ENCODE measurements at regions not wholly inside any gene's neighbourhood (a gene's known extent, or its start where the extent isn't known, plus 50 kb on each side); places are given as distances from the start of the nearest gene placed in this dataset.
"Not testable (repeated sequence)": the region's sequence is repeated elsewhere in the genome, so short reads cannot be mapped to it uniquely, and the experiment has no call there.

DNA sequence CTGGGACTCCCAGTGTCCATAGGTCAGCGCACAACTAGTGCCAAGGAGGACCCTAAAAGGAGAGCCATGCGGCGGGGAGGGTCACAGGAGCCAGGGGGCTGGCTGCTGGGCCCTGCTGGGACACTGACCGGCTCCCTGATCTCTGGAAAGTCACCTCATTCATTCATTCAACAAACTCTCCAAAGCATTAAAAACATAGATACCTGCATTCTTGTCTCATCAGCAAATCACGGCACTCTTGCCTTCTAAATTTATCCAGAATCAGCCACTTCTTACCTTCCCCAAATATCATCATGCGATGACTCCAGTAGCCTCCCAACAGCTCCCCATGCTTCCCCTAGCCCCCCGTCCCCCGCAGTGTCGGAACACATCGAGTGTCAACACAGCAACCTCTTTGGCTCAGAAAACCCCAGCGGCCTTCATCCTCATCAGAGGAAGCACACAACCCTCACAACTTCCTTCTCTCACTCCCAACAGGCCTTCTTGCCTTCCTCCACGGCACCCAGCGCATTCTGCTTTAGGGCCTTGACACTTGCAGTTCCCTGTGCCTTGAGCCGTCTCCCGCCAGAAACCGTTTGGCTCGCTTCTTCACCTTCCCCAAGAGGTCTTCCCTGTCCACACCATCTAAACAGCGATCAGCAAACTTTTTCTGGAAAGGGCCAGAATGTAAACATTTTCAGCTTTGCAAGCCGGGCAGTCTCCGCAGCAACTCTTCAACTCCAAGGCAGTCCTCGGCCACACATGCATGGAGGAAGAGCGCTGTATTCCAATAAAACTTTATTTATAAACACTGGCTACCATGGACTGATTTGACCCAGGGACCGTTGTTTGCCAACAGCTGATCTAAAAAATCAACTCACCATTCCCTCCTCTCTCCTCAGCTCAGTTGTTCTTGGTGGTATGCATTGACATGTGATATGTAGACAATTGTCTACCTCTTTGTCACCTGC is 119.5 kb upstream of the TNRC6C start:
- no peaks in the 10 kb centered on the region for H3K9me3 ChIP-seq (ENCODE audit: control insufficient read depth, low read length)
- no peak overlapping the region for H3K9ac ChIP-seq (ENCODE audit: low read length)
- H3K27me3 ChIP-seq (ENCODE audit: control insufficient read depth, insufficient read depth, low read length), result no peaks in the 10 kb centered on the region
- H3K4me1 ChIP-seq (ENCODE audit: control insufficient read depth, insufficient read depth, low read length), result peaks cover 28% of the 10 kb centered on the region
- H3K36me3 ChIP-seq (ENCODE audit: control insufficient read depth, insufficient read depth, low read length), result no peaks in the 10 kb centered on the region
- no peak overlapping the region for H3K4me3 ChIP-seq (ENCODE audit: low read length)

DNA sequence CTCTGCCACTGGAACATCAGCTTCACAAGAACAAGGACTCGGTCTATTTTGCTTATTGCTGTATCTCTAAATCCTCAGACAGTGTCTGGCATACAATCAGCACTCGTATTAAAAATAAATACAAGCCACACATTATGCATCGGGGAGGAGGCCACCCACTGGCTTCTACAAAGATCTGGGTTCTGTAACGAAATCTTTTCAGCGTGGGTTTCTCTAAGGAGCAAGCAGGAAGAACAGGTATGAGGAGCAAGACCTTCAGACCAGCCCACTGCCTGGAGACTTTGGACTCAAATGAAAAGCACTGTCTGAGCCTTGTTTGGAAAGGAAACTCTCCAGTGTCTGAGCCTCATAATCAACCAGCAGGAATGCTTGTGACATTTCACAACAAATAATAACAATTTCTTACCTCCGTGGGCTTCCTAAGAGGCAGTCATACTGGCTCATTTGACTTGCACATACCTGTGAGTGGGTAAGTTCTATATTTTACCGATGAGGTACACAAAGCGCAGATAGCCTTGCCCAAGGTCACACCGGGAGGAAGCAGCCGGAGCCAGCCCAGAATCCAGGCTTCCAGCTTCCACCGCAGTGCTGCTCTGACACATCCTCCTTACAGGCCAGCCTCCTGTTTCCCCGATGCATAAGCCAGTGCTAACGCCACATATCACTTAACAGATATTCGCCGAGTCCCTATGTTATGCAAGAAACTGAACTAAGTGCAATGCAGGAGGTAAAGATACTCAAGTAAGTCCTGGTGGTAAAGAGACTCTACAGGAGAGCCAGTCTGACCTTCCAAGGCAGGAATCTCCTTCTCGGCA is 118.6 kb upstream of the TNRC6C start:
- no peak overlapping the region for H3K9ac ChIP-seq (ENCODE audit: low read length)
- H3K36me3 ChIP-seq (ENCODE audit: control insufficient read depth, insufficient read depth, low read length), result no peaks in the 10 kb centered on the region
- peaks cover 23% of the 10 kb centered on the region for H3K4me1 ChIP-seq (ENCODE audit: control insufficient read depth, insufficient read depth, low read length)
- no peaks in the 10 kb centered on the region for H3K27me3 ChIP-seq (ENCODE audit: control insufficient read depth, insufficient read depth, low read length)
- H3K4me3 ChIP-seq (ENCODE audit: low read length), result no peak overlapping the region
- no peaks in the 10 kb centered on the region for H3K9me3 ChIP-seq (ENCODE audit: control insufficient read depth, low read length)

- H3K4me3 ChIP-seq (ENCODE audit: low read length), result no peak overlapping the region
- H3K9me3 ChIP-seq (ENCODE audit: control insufficient read depth, low read length), result no peaks in the 10 kb centered on the region
- H3K4me1 ChIP-seq (ENCODE audit: control insufficient read depth, insufficient read depth, low read length), result peaks cover 23% of the 10 kb centered on the region
- H3K27me3 ChIP-seq (ENCODE audit: control insufficient read depth, insufficient read depth, low read length), result no peaks in the 10 kb centered on the region
- H3K9ac ChIP-seq (ENCODE audit: low read length), result no peak overlapping the region
- no peaks in the 10 kb centered on the region for H3K36me3 ChIP-seq (ENCODE audit: control insufficient read depth, insufficient read depth, low read length)
Measured at GRCh38 chr17:77840513-77841165, 117.9 kb upstream of the TNRC6C start.

DNA sequence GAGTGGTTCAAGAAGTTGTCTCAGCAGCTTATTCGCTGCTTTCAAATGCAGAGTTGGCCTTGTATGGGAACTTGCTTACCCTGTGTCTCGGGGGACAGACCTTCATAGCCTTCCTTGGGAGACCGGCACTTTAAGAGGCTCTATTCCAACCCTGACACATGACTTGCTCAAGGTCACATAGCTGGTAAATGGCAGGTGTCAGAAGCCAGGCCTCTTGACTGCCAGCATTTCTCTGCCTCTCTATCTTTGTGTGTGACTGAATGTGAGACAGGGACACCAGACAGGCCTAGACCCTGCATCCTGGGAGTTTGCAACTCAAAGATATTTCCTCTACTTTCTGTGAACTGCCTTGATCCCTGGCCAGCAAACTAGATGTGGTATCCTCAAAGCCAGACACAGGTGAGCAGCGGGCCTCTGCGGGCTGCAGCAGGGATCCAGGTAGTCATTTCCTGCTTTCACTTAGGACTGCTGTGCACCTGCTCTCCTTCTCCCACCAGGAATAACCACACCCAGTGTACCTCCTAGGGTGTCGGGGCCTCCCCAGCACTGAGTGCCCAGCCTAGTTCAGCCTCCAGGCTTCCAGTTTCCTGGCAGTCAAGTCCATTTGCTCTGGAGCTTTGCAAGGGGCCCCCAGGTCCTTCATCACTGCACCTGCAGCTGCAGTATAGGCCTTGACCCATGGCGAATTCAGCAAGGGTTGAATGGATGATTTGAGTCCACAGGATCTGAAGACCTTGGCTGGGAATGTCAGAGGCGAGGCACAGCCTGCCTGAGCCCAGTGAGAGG is 116.6 kb upstream of the TNRC6C start:
- Histone ChIP-seq H3K4me1 (ENCODE audit: control insufficient read depth, insufficient read depth, low read length) (peaks cover 23% of the 10 kb centered on the region), H3K36me3 (ENCODE audit: control insufficient read depth, insufficient read depth, low read length) (no peaks in the 10 kb centered on the region), H3K27me3 (ENCODE audit: control insufficient read depth, insufficient read depth, low read length) (no peaks in the 10 kb centered on the region), H3K9ac (ENCODE audit: low read length) (no peak overlapping the region), H3K4me3 (ENCODE audit: low read length) (no peak overlapping the region), H3K9me3 (ENCODE audit: control insufficient read depth, low read length) (no peaks in the 10 kb centered on the region)

DNA sequence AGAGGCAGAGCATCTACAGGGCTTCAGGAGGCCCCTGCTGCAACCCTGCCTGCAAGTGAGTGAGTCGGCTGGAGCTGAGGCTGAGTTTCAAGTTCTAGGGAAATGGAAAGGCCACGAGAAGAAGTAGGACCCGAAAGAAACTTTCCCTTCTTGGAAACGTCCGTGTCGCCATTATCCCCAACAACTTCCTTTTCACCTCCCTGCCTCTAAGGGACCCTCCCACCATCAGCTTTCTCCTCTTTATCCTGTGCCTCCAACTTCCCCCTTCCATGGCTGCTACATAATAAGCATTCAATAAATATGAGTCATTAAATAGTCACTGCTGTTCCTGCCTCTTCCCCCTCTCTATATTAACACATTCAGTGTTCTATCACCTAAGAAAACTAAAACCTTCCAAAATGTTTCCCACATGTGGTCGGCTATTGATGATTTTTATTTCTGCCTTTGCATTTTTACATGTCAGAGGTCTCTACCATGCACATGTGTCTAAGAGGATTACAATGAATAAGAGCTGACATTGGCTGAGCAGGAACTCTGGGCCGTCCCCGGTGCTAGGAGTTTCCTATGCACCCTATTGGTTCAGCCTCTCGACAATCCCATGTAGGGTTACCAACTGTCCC is 115.9 kb upstream of the TNRC6C start:
- no peak overlapping the region for H3K4me3 ChIP-seq (ENCODE audit: low read length)
- no peak overlapping the region for H3K9ac ChIP-seq (ENCODE audit: low read length)
- no peaks in the 10 kb centered on the region for H3K27me3 ChIP-seq (ENCODE audit: control insufficient read depth, insufficient read depth, low read length)
- H3K9me3 ChIP-seq (ENCODE audit: control insufficient read depth, low read length), result no peaks in the 10 kb centered on the region
- H3K4me1 ChIP-seq (ENCODE audit: control insufficient read depth, insufficient read depth, low read length), result peaks cover 23% of the 10 kb centered on the region
- no peaks in the 10 kb centered on the region for H3K36me3 ChIP-seq (ENCODE audit: control insufficient read depth, insufficient read depth, low read length)

DNA sequence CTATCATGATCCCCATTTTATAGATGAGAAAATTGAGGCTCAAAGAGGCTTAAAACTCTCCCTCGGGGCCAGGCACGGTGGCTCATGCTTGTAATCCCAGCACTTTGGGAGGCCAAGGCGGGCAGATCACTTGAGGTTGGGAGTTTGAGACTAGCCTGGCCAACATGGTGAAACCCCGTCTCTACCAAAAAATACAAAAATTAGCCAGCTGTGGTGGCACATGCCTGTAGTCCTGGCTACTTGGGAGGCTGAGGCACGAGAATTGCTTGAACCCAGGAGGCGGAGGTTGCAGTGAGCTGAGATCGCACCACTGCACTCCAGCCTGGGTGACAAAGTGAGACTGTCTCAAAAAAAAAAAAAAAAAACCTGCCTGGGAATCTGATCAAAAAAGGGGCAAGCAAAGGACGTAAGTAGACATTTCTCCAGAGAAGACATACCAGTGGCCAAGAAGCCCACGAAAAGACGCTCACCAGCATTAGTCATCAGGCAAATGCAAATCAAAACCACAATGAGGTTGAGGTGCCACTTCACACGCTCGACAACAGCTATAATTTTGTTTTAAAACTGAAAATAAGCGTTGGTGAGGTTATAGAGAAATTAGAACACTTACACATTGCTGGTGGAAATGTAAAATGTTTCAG is 115.1 kb upstream of the TNRC6C start:
- H3K4me1 ChIP-seq (ENCODE audit: control insufficient read depth, insufficient read depth, low read length), result peaks cover 23% of the 10 kb centered on the region
- H3K9me3 ChIP-seq (ENCODE audit: control insufficient read depth, low read length); H3K9ac ChIP-seq (ENCODE audit: low read length); H3K4me3 ChIP-seq (ENCODE audit: low read length); H3K36me3 ChIP-seq (ENCODE audit: control insufficient read depth, insufficient read depth, low read length); H3K27me3 ChIP-seq (ENCODE audit: control insufficient read depth, insufficient read depth, low read length): not testable (repeated sequence)

DNA sequence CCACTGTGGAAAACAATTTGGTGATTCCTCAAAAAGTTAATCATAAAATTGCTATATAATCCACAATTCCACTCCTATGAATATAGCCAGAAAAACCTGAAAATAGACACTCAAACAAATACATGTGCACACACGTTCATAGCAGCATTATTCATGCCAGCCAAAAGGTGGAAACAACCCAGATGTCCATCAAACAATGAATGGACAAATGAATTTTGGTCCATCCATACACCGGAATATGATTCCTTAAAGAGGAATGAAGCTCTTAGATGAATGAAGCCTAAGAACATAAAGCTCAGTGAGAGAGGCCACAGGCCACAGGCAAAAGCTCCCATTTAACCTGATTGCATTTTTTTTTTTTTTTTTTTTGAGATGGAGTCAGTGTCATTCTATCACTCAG is 114.6 kb upstream of the TNRC6C start:
- no peak overlapping the region for H3K9ac ChIP-seq (ENCODE audit: low read length)
- no peaks in the 10 kb centered on the region for H3K36me3 ChIP-seq (ENCODE audit: control insufficient read depth, insufficient read depth, low read length)
- peaks cover 23% of the 10 kb centered on the region for H3K4me1 ChIP-seq (ENCODE audit: control insufficient read depth, insufficient read depth, low read length)
- no peak overlapping the region for H3K4me3 ChIP-seq (ENCODE audit: low read length)
- H3K9me3 ChIP-seq (ENCODE audit: control insufficient read depth, low read length), result no peaks in the 10 kb centered on the region
- no peaks in the 10 kb centered on the region for H3K27me3 ChIP-seq (ENCODE audit: control insufficient read depth, insufficient read depth, low read length)

- no peak overlapping the region for H3K4me3 ChIP-seq (ENCODE audit: low read length)
- H3K27me3 ChIP-seq (ENCODE audit: control insufficient read depth, insufficient read depth, low read length), result no peaks in the 10 kb centered on the region
- H3K9me3 ChIP-seq (ENCODE audit: control insufficient read depth, low read length), result no peaks in the 10 kb centered on the region
- no peaks in the 10 kb centered on the region for H3K36me3 ChIP-seq (ENCODE audit: control insufficient read depth, insufficient read depth, low read length)
- H3K4me1 ChIP-seq (ENCODE audit: control insufficient read depth, insufficient read depth, low read length), result peaks cover 18% of the 10 kb centered on the region
- no peak overlapping the region for H3K9ac ChIP-seq (ENCODE audit: low read length)
Measured at GRCh38 chr17:77844681-77845080, 113.8 kb upstream of the TNRC6C start.

DNA sequence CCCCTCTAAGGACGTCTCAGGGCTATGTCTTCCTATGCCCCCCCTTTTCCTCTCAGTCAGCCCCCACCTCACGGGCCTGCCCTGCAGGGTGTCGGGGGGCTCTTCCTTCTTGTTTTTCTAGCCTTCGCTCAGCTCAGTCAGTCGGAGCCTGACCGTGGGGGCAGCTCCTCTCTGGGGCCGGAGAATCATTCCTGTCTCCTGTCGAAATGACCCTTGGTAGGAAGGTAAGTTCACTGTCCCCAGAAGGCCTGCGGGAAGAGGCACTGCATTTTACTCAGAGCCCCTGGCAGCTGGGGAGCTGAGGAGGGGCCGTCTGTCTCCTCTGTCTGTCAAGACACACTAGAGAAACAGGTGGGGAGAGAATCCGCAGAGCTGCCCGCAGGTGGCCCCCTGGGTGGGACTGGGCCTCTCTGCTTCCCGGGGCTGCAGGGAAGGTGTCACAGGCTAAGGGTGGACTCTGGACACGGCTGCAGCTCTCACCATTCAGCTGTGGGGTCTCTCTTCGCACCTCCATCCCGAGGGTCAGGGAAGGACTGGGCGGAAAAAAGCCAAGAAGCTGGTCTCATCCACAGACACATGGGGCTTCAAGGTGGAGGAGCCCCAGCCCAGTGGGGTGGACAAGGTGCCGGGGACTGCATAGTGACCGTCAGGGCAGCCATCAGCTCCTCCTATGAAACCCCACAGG is 112.8 kb upstream of the TNRC6C start:
- H3K4me3 ChIP-seq (ENCODE audit: low read length), result no peak overlapping the region
- H3K27me3 ChIP-seq (ENCODE audit: control insufficient read depth, insufficient read depth, low read length), result no peaks in the 10 kb centered on the region
- H3K9ac ChIP-seq (ENCODE audit: low read length), result no peak overlapping the region
- H3K36me3 ChIP-seq (ENCODE audit: control insufficient read depth, insufficient read depth, low read length), result no peaks in the 10 kb centered on the region
- H3K9me3 ChIP-seq (ENCODE audit: control insufficient read depth, low read length), result no peaks in the 10 kb centered on the region
- peaks cover 10% of the 10 kb centered on the region for H3K4me1 ChIP-seq (ENCODE audit: control insufficient read depth, insufficient read depth, low read length)

GRCh38 chr17:77846531-77847085 is 111.9 kb upstream of the TNRC6C start:
- Histone ChIP-seq H3K36me3 (ENCODE audit: control insufficient read depth, insufficient read depth, low read length) (no peaks in the 10 kb centered on the region), H3K4me3 (ENCODE audit: low read length) (no peak overlapping the region), H3K27me3 (ENCODE audit: control insufficient read depth, insufficient read depth, low read length) (no peaks in the 10 kb centered on the region), H3K9me3 (ENCODE audit: control insufficient read depth, low read length) (no peaks in the 10 kb centered on the region), H3K9ac (ENCODE audit: low read length) (no peak overlapping the region), H3K4me1 (ENCODE audit: control insufficient read depth, insufficient read depth, low read length) (peaks cover 10% of the 10 kb centered on the region)
